H9 (cell line): ENCODE measurements at regions not wholly inside any gene's neighbourhood (a gene's known extent, or its start where the extent isn't known, plus 50 kb on each side); places are given as distances from the start of the nearest gene placed in this dataset.
A peak's percentile ranks its signal among the peaks of the same experiment; 100 is the strongest.

ENCODE experiments used
- DNase-seq: peaks from one replicate; pipeline ENCODE4 v3.0.0-alpha.2; 2017
- H2AFZ ChIP-seq: one replicate; pipeline ENCODE4 v1.6.1; 2013; ENCODE audit warnings: mild to moderate bottlenecking, low read length, control low read depth, moderate library complexity
- H2AK5ac ChIP-seq: 2 replicates; pipeline ENCODE4 v1.6.1; 2013; ENCODE audit warnings: low read length, control low read depth, mixed read lengths; ENCODE audit not compliant: insufficient read length
- H2BK120ac ChIP-seq: one replicate; pipeline ENCODE4 v1.6.1; 2013; ENCODE audit warnings: low read depth, mild to moderate bottlenecking, low read length, control low read depth, inconsistent platforms; ENCODE audit not compliant: poor library complexity, severe bottlenecking
- H2BK12ac ChIP-seq: 2 replicates; pipeline ENCODE4 v1.6.1; 2013; ENCODE audit warnings: low read length, control low read depth, mixed read lengths, low read depth; ENCODE audit not compliant: insufficient read length
- H2BK15ac ChIP-seq: 2 replicates; pipeline ENCODE4 v1.6.1; 2013; ENCODE audit warnings: low read depth, low read length, control low read depth
- H2BK20ac ChIP-seq: one replicate; pipeline ENCODE4 v1.6.1; 2013; ENCODE audit warnings: low read depth, mild to moderate bottlenecking, low read length, control low read depth, inconsistent platforms; ENCODE audit not compliant: poor library complexity, severe bottlenecking
- H2BK5ac ChIP-seq: 2 replicates; pipeline ENCODE4 v1.6.1; 2013; ENCODE audit warnings: low read length, control low read depth, mixed read lengths; ENCODE audit not compliant: insufficient read length
- H3K14ac ChIP-seq: 2 replicates; pipeline ENCODE4 v1.6.1; 2013; ENCODE audit warnings: low read length, control low read depth; ENCODE audit not compliant: insufficient read depth
- H3K18ac ChIP-seq: 2 replicates; pipeline ENCODE4 v1.6.1; 2013; ENCODE audit warnings: low read depth, mild to moderate bottlenecking, mixed read lengths, low read length, control low read depth; ENCODE audit not compliant: insufficient read length
- H3K23ac ChIP-seq: 2 replicates; pipeline ENCODE4 v1.6.1; 2013; ENCODE audit warnings: low read length, control low read depth, mixed read lengths, low read depth; ENCODE audit not compliant: insufficient read length
- H3K23me2 ChIP-seq: 2 replicates; pipeline ENCODE4 v1.6.1; 2013; ENCODE audit warnings: low read depth, mild to moderate bottlenecking, mixed read lengths, low read length, control low read depth; ENCODE audit not compliant: insufficient read length, poor library complexity, severe bottlenecking
- H3K27ac ChIP-seq: 2 replicates; pipeline ENCODE4 v1.5.1; 2013; ENCODE audit warnings: low read length, control low read depth, mixed read lengths, low read depth; ENCODE audit not compliant: insufficient read length
- H3K27me3 ChIP-seq: 2 replicates; pipeline ENCODE4 v1.6.1; 2013; ENCODE audit warnings: low read length, control low read depth, inconsistent platforms; ENCODE audit not compliant: insufficient read depth
- H3K4ac ChIP-seq: 2 replicates; pipeline ENCODE4 v1.6.1; 2013; ENCODE audit warnings: low read depth, mild to moderate bottlenecking, control low read depth, inconsistent platforms, low read length, moderate library complexity
- H3K4me1 ChIP-seq: 2 replicates; pipeline ENCODE4 v1.6.1; 2013; ENCODE audit warnings: low read length, control low read depth, inconsistent platforms; ENCODE audit not compliant: insufficient read depth
- H3K4me2 ChIP-seq: 2 replicates; pipeline ENCODE4 v1.6.1; 2013; ENCODE audit warnings: low read length, control low read depth, mixed read lengths; ENCODE audit not compliant: insufficient read length, insufficient read depth
- H3K56ac ChIP-seq: 2 replicates; pipeline ENCODE4 v1.6.1; 2013; ENCODE audit warnings: low read depth, mild to moderate bottlenecking, mixed read lengths, low read length, control low read depth; ENCODE audit not compliant: insufficient read length
- H3K79me1 ChIP-seq: 2 replicates; pipeline ENCODE4 v1.6.1; 2013; ENCODE audit warnings: low read depth, mild to moderate bottlenecking, moderate library complexity, low read length, control low read depth, inconsistent platforms; ENCODE audit not compliant: insufficient read depth, poor library complexity, severe bottlenecking
- H3K79me2 ChIP-seq: 2 replicates; pipeline ENCODE4 v1.6.1; 2013; ENCODE audit warnings: low read length, control low read depth, inconsistent platforms; ENCODE audit not compliant: insufficient read depth
- H3K9ac ChIP-seq: 2 replicates; pipeline ENCODE4 v1.6.1; 2013; ENCODE audit warnings: low read length, control low read depth, mixed read lengths; ENCODE audit not compliant: insufficient read length; ENCODE audit errors: extremely low read depth
- H3K9me3 ChIP-seq: one replicate; pipeline ENCODE4 v1.6.1; 2013; ENCODE audit warnings: low read depth, low read length, inconsistent platforms; ENCODE audit not compliant: control insufficient read depth
- H3T11ph ChIP-seq: one replicate; pipeline ENCODE4 v1.6.1; 2013; ENCODE audit warnings: mild to moderate bottlenecking, low read length, control low read depth, inconsistent platforms
- H4K20me1 ChIP-seq: one replicate; pipeline ENCODE4 v1.6.1; 2013; ENCODE audit not compliant: control insufficient read depth, insufficient read length, insufficient read depth
- H4K5ac ChIP-seq: 2 replicates; pipeline ENCODE4 v1.6.1; 2013; ENCODE audit warnings: low read depth, mild to moderate bottlenecking, mixed read lengths, low read length, control low read depth; ENCODE audit not compliant: insufficient read length
- H4K8ac ChIP-seq: replicated peaks from 2 replicates; pipeline ENCODE4 v1.6.1; 2013; ENCODE audit warnings: low read length, control low read depth, mixed read lengths, low read depth; ENCODE audit not compliant: insufficient read length
- H4K91ac ChIP-seq: 2 replicates; pipeline ENCODE4 v1.6.1; 2013; ENCODE audit warnings: low read depth, mild to moderate bottlenecking, moderate library complexity, mixed read lengths, low read length, control low read depth; ENCODE audit not compliant: insufficient read length
- H3K27ac Mint-ChIP-seq, 3 experiments: 2 replicates in 2 of 3; 3 replicates in 1 of 3; pipeline ENCODE4 v1.8.0; 2020 to 2021; ENCODE audit warnings: mixed read lengths in 3 of 3, mild to moderate bottlenecking in 1 of 3, moderate library complexity in 1 of 3
- H3K27me3 Mint-ChIP-seq: 2 replicates; pipeline ENCODE4 v1.8.0; 2021; ENCODE audit warnings: low read depth, mild to moderate bottlenecking, moderate library complexity, mixed read lengths
- H3K36me3 Mint-ChIP-seq, 3 experiments: 2 replicates in 2 of 3; 3 replicates in 1 of 3; pipeline ENCODE4 v1.8.0; 2020 to 2021; ENCODE audit warnings: low read depth in 3 of 3, mixed read lengths in 3 of 3; ENCODE audit not compliant: insufficient read depth in 1 of 3
- H3K4me1 Mint-ChIP-seq, 2 experiments: 2 replicates each; pipeline ENCODE4 v1.8.0; 2020; ENCODE audit warnings: mixed read lengths in 2 of 2
- H3K4me3 Mint-ChIP-seq, 2 experiments: 2 replicates in 1 of 2; 3 replicates in 1 of 2; pipeline ENCODE4 v1.8.0; 2020 to 2021; ENCODE audit warnings: mild to moderate bottlenecking in 2 of 2, mixed read lengths in 2 of 2, moderate library complexity in 1 of 2
- H3K9me3 Mint-ChIP-seq, 2 experiments: 2 replicates in 1 of 2; 3 replicates in 1 of 2; pipeline ENCODE4 v1.8.0; 2020; ENCODE audit warnings: mild to moderate bottlenecking in 2 of 2, mixed read lengths in 2 of 2, moderate library complexity in 1 of 2
- CTCF ChIP-seq: fragments of 200-600 bp; sonication (generic); conservative IDR thresholded peaks from 3 replicates; pipeline ENCODE4 v1.8.0; 2021; ENCODE audit warnings: antibody characterized with exemption, mild to moderate bottlenecking
- WGBS: extraction: QIAGEN DNeasy Blood & Tissue Kit; methylation state at CpG from one replicate; pipeline ENCODE4 v1.1.7; 2013; ENCODE audit warnings: missing lambda C conversion rate, low lambda C conversion rate, mixed read lengths; ENCODE audit not compliant: insufficient read length; ENCODE audit errors: extremely low coverage; 5-methylcytosine and 5-hydroxymethylcytosine counted together

- Histone ChIP-seq H2BK5ac (no peak overlapping the region), H2AK5ac (no peak overlapping the region), H3K79me1 (no peaks in the 10 kb centered on the region), H3K79me2 (no peaks in the 10 kb centered on the region), H3K9me3 (no peaks in the 10 kb centered on the region), H3K4me2 (no peak overlapping the region), H2AFZ (no peak overlapping the region), H3K27ac (no peak overlapping the region), H4K91ac (no peak overlapping the region), H3K4ac (no peak overlapping the region), H3K18ac (no peak overlapping the region), H3T11ph (no peak overlapping the region), H2BK20ac (no peak overlapping the region), H2BK12ac (no peak overlapping the region), H4K5ac (no peak overlapping the region), H4K8ac (no peak overlapping the region), H3K4me1 (no peaks in the 10 kb centered on the region), H4K20me1 (no peaks in the 10 kb centered on the region), H2BK15ac (no peak overlapping the region), H3K23me2 (no peaks in the 10 kb centered on the region), H3K9ac (no peak overlapping the region), H2BK120ac (no peak overlapping the region), H3K14ac (no peak overlapping the region), H3K27me3 (no peaks in the 10 kb centered on the region), H3K56ac (no peak overlapping the region), H3K23ac (no peak overlapping the region)
- H3K27ac Mint-ChIP-seq: no peak overlapping the region
- DNase-seq: no peak
- H3K36me3 Mint-ChIP-seq: no peaks in the 10 kb centered on the region
- peak; percentile 60 for TF ChIP-seq CTCF
- H3K4me3 Mint-ChIP-seq: no peak overlapping the region
- peaks cover 5 to 6% of the 10 kb centered on the region in 2 experiments for H3K4me1 Mint-ChIP-seq
- WGBS: no CpG with 5 or more reads among the region's 1 CpG
- no peaks in the 10 kb centered on the region for H3K27me3 Mint-ChIP-seq
- H3K9me3 Mint-ChIP-seq: peaks cover 2% of the 10 kb centered on the region in 2 experiments; a peak in 1 of 5 replicates
These were observed 999.4 kb downstream of the KCNT2 start for GRCh38 chr1:195608883-195609282.
